ENCODE measurements at regions not wholly inside any gene's neighbourhood (a gene's known extent, or its start where the extent isn't known, plus 50 kb on each side); places are given as distances from the start of the nearest gene placed in this dataset.

GRCh38 chr3:99479768-99480167 is 158.6 kb upstream of the COL8A1 start:
- no peaks in the 10 kb centered on the region for H3K79me1 ChIP-seq (replicated peaks; ENCODE audit: low read length, poor library complexity, severe bottlenecking)
- no peak overlapping the region for H4K91ac ChIP-seq (ENCODE audit: low read length)
- no peak overlapping the region for H2BK15ac ChIP-seq (ENCODE audit: low read depth, poor library complexity, severe bottlenecking)
- no peak overlapping the region for H3K27ac ChIP-seq (ENCODE audit: low read length, poor library complexity, severe bottlenecking)
- no peaks in the 10 kb centered on the region for H3K4me1 ChIP-seq (ENCODE audit: control insufficient read depth, insufficient read depth, low read depth, low read length)
- H3K36me3 ChIP-seq (ENCODE audit: control insufficient read depth in 1 of 2, insufficient read depth in 2 of 2, low read depth in 1 of 2, low read length in 2 of 2), result no peaks in the 10 kb centered on the region
- H2BK120ac ChIP-seq (ENCODE audit: low read depth, low read length), result no peak overlapping the region
- no peak overlapping the region for H3K14ac ChIP-seq (ENCODE audit: low read length in 2 of 2)
- H3K23ac ChIP-seq (ENCODE audit: low read length in 2 of 2), result no peak overlapping the region
- H2BK12ac ChIP-seq (ENCODE audit: low read length in 2 of 2), result no peak overlapping the region
- H3K9ac ChIP-seq (ENCODE audit: low read length), result no peak overlapping the region
- no peak overlapping the region for H2AK5ac ChIP-seq (ENCODE audit: low read length, severe bottlenecking)
- no peak overlapping the region for H2BK5ac ChIP-seq (ENCODE audit: low read depth, low read length, poor library complexity, severe bottlenecking)
- H3K4me3 ChIP-seq (ENCODE audit: insufficient read depth in 1 of 2, low read depth in 1 of 2, low read length in 2 of 2), result no peak overlapping the region
- peak; percentile 41 for DNase-seq
- no peak overlapping the region for H3K18ac ChIP-seq (ENCODE audit: low read depth in 1 of 2, low read length in 2 of 2)
- H4K8ac ChIP-seq (ENCODE audit: low read length), result no peak overlapping the region
- no peak overlapping the region for H3K4me2 ChIP-seq (ENCODE audit: low read length, poor library complexity, severe bottlenecking)
- H3K4ac ChIP-seq (ENCODE audit: low read depth in 1 of 2, low read length in 2 of 2), result no peak overlapping the region
- H2AFZ ChIP-seq (ENCODE audit: low read depth, low read length), result no peak overlapping the region
- 100% methylated on average over 1 of the region's 2 CpGs for WGBS
- H3K9me3 ChIP-seq (ENCODE audit: control insufficient read depth, low read length), result peaks cover 16% of the 10 kb centered on the region
- no peaks in the 10 kb centered on the region for H3K27me3 ChIP-seq (ENCODE audit: control insufficient read depth in 1 of 2, insufficient read depth in 1 of 2, low read length in 2 of 2)

- DNase-seq, result no peak
- no peaks in the 10 kb centered on the region for H3K4me1 ChIP-seq (ENCODE audit: control insufficient read depth, insufficient read depth, low read depth, low read length)
- H2AFZ ChIP-seq (ENCODE audit: low read depth, low read length), result no peak overlapping the region
- H3K27ac ChIP-seq (ENCODE audit: low read length, poor library complexity, severe bottlenecking), result no peak overlapping the region
- no peak overlapping the region for H2BK120ac ChIP-seq (ENCODE audit: low read depth, low read length)
- no peak overlapping the region for H2BK15ac ChIP-seq (ENCODE audit: low read depth, poor library complexity, severe bottlenecking)
- H3K18ac ChIP-seq (ENCODE audit: low read depth in 1 of 2, low read length in 2 of 2), result no peak overlapping the region
- no peak overlapping the region for H3K23ac ChIP-seq (ENCODE audit: low read length in 2 of 2)
- H2AK5ac ChIP-seq (ENCODE audit: low read length, severe bottlenecking), result no peak overlapping the region
- no peak overlapping the region for H2BK12ac ChIP-seq (ENCODE audit: low read length in 2 of 2)
- H3K4ac ChIP-seq (ENCODE audit: low read depth in 1 of 2, low read length in 2 of 2), result no peak overlapping the region
- H4K8ac ChIP-seq (ENCODE audit: low read length), result no peak overlapping the region
- no peak overlapping the region for H3K14ac ChIP-seq (ENCODE audit: low read length in 2 of 2)
- H3K36me3 ChIP-seq (ENCODE audit: control insufficient read depth in 1 of 2, insufficient read depth in 2 of 2, low read depth in 1 of 2, low read length in 2 of 2), result no peaks in the 10 kb centered on the region
- H3K9ac ChIP-seq (ENCODE audit: low read length), result no peak overlapping the region
- H3K4me3 ChIP-seq (ENCODE audit: insufficient read depth in 1 of 2, low read depth in 1 of 2, low read length in 2 of 2), result no peak overlapping the region
- no peak overlapping the region for H3K4me2 ChIP-seq (ENCODE audit: low read length, poor library complexity, severe bottlenecking)
- WGBS, result no CpG with 5 or more reads among the region's 1 CpG
- H3K9me3 ChIP-seq (ENCODE audit: control insufficient read depth, low read length), result peaks cover 16% of the 10 kb centered on the region
- H2BK5ac ChIP-seq (ENCODE audit: low read depth, low read length, poor library complexity, severe bottlenecking), result peak overlapping the region; percentile 57
- no peaks in the 10 kb centered on the region for H3K79me1 ChIP-seq (replicated peaks; ENCODE audit: low read length, poor library complexity, severe bottlenecking)
- no peak overlapping the region for H4K91ac ChIP-seq (ENCODE audit: low read length)
- H3K27me3 ChIP-seq (ENCODE audit: control insufficient read depth in 1 of 2, insufficient read depth in 1 of 2, low read length in 2 of 2), result no peaks in the 10 kb centered on the region
Observed at GRCh38 chr3:99477650-99478049, 160.7 kb upstream of the COL8A1 start.

- DNase-seq, result no peak
- Histone ChIP-seq H3K14ac (ENCODE audit: low read length in 2 of 2) (no peak overlapping the region), H3K18ac (ENCODE audit: low read depth in 1 of 2, low read length in 2 of 2) (no peak overlapping the region), H2AK5ac (ENCODE audit: low read length, severe bottlenecking) (no peak overlapping the region), H3K27me3 (ENCODE audit: control insufficient read depth in 1 of 2, insufficient read depth in 1 of 2, low read length in 2 of 2) (no peaks in the 10 kb centered on the region), H3K4me3 (ENCODE audit: insufficient read depth in 1 of 2, low read depth in 1 of 2, low read length in 2 of 2) (no peak overlapping the region), H3K36me3 (ENCODE audit: control insufficient read depth in 1 of 2, insufficient read depth in 2 of 2, low read depth in 1 of 2, low read length in 2 of 2) (no peaks in the 10 kb centered on the region), H3K23ac (ENCODE audit: low read length in 2 of 2) (no peak overlapping the region), H2BK12ac (ENCODE audit: low read length in 2 of 2) (no peak overlapping the region), H3K79me1 (replicated peaks; ENCODE audit: low read length, poor library complexity, severe bottlenecking) (no peaks in the 10 kb centered on the region), H3K4me2 (ENCODE audit: low read length, poor library complexity, severe bottlenecking) (no peak overlapping the region), H3K9me3 (ENCODE audit: control insufficient read depth, low read length) (peaks cover 16% of the 10 kb centered on the region), H3K27ac (ENCODE audit: low read length, poor library complexity, severe bottlenecking) (no peak overlapping the region), H3K9ac (ENCODE audit: low read length) (no peak overlapping the region), H3K4me1 (ENCODE audit: control insufficient read depth, insufficient read depth, low read depth, low read length) (no peaks in the 10 kb centered on the region), H4K8ac (ENCODE audit: low read length) (no peak overlapping the region), H2BK15ac (ENCODE audit: low read depth, poor library complexity, severe bottlenecking) (no peak overlapping the region), H4K91ac (ENCODE audit: low read length) (no peak overlapping the region), H2BK120ac (ENCODE audit: low read depth, low read length) (no peak overlapping the region), H2BK5ac (ENCODE audit: low read depth, low read length, poor library complexity, severe bottlenecking) (no peak overlapping the region), H2AFZ (ENCODE audit: low read depth, low read length) (no peak overlapping the region), H3K4ac (ENCODE audit: low read depth in 1 of 2, low read length in 2 of 2) (no peak overlapping the region)
- no CpG with 5 or more reads among the region's 2 CpGs for WGBS
Observed at GRCh38 chr3:99475229-99475628, 163.2 kb upstream of the COL8A1 start.

GRCh38 chr3:99474776-99475175 is 163.6 kb upstream of the COL8A1 start:
- Histone ChIP-seq H2AK5ac (ENCODE audit: low read length, severe bottlenecking) (no peak overlapping the region), H3K9me3 (ENCODE audit: control insufficient read depth, low read length) (peaks cover 16% of the 10 kb centered on the region), H3K36me3 (ENCODE audit: control insufficient read depth in 1 of 2, insufficient read depth in 2 of 2, low read depth in 1 of 2, low read length in 2 of 2) (no peaks in the 10 kb centered on the region), H3K23ac (ENCODE audit: low read length in 2 of 2) (no peak overlapping the region), H2BK12ac (ENCODE audit: low read length in 2 of 2) (no peak overlapping the region), H3K4ac (ENCODE audit: low read depth in 1 of 2, low read length in 2 of 2) (no peak overlapping the region), H2AFZ (ENCODE audit: low read depth, low read length) (no peak overlapping the region), H3K79me1 (replicated peaks; ENCODE audit: low read length, poor library complexity, severe bottlenecking) (no peaks in the 10 kb centered on the region), H3K4me3 (ENCODE audit: insufficient read depth in 1 of 2, low read depth in 1 of 2, low read length in 2 of 2) (no peak overlapping the region), H3K27me3 (ENCODE audit: control insufficient read depth in 1 of 2, insufficient read depth in 1 of 2, low read length in 2 of 2) (no peaks in the 10 kb centered on the region), H4K91ac (ENCODE audit: low read length) (no peak overlapping the region), H3K4me2 (ENCODE audit: low read length, poor library complexity, severe bottlenecking) (no peak overlapping the region), H3K9ac (ENCODE audit: low read length) (no peak overlapping the region), H3K14ac (ENCODE audit: low read length in 2 of 2) (no peak overlapping the region), H2BK15ac (ENCODE audit: low read depth, poor library complexity, severe bottlenecking) (no peak overlapping the region), H3K27ac (ENCODE audit: low read length, poor library complexity, severe bottlenecking) (no peak overlapping the region), H2BK120ac (ENCODE audit: low read depth, low read length) (no peak overlapping the region), H3K18ac (ENCODE audit: low read depth in 1 of 2, low read length in 2 of 2) (peak overlapping the region in 1 of 2 experiments; percentile 67), H4K8ac (ENCODE audit: low read length) (no peak overlapping the region), H2BK5ac (ENCODE audit: low read depth, low read length, poor library complexity, severe bottlenecking) (no peak overlapping the region), H3K4me1 (ENCODE audit: control insufficient read depth, insufficient read depth, low read depth, low read length) (no peaks in the 10 kb centered on the region)
- peak; percentile 18 for DNase-seq
